RWPE1 (cell line): ENCODE measurements at regions not wholly inside any gene's neighbourhood (a gene's known extent, or its start where the extent isn't known, plus 50 kb on each side); places are given as distances from the start of the nearest gene placed in this dataset.

Source experiments
- CTCF ChIA-PET: fragments of 350-600 bp; sonication (Branson Sonifier 250); formaldehyde crosslinking; extraction: SDS; loops from one replicate; lab custom pipeline; 2021; lab: Yijun Ruan, JAX
- POLR2A ChIA-PET: fragments of 400-600 bp; formaldehyde crosslinking; extraction: SDS; loops from one replicate; lab custom pipeline; 2020; ENCODE audit warnings: antibody characterized with exemption; ENCODE audit not compliant: low non-redundant PET; lab: Yijun Ruan, JAX
- DNase-seq: peaks from one replicate; pipeline ENCODE4 v3.0.0; 2012; ENCODE audit warnings: low spot score
- H3K27ac ChIP-seq: fragments of 450-650 bp; 2 replicates; pipeline ENCODE4 v1.5.1; 2017
- TF ChIP-seq, protein P1 (sequence below): fragments of 450-650 bp; conservative IDR thresholded peaks from 2 replicates; pipeline ENCODE4 v1.5.1; 2017; ENCODE audit warnings: low read depth, mild to moderate bottlenecking

DNA sequence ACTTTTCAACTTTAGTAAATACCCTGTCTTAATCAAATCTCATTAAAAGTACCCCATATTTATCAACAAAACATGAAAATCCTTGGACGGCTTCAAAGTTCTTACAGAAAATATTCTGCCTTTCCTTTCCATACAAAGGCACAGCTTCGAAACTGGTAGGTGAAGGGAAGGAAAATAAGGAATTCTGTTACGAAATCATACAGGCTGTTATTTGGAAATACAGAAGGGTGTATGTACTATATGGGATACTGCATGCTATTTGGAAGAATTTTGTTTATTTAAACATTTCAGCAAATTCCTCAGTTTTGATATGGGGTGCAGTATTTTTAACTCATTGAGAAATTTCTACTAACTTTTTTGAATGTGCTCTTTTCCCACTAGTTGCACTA is 138.4 kb upstream of the BTN3A2 start:
- CTCF ChIA-PET = no interaction called here
- POLR2A ChIA-PET = no interaction called here
- no peak for DNase-seq
- TF ChIP-seq, protein P1, sequence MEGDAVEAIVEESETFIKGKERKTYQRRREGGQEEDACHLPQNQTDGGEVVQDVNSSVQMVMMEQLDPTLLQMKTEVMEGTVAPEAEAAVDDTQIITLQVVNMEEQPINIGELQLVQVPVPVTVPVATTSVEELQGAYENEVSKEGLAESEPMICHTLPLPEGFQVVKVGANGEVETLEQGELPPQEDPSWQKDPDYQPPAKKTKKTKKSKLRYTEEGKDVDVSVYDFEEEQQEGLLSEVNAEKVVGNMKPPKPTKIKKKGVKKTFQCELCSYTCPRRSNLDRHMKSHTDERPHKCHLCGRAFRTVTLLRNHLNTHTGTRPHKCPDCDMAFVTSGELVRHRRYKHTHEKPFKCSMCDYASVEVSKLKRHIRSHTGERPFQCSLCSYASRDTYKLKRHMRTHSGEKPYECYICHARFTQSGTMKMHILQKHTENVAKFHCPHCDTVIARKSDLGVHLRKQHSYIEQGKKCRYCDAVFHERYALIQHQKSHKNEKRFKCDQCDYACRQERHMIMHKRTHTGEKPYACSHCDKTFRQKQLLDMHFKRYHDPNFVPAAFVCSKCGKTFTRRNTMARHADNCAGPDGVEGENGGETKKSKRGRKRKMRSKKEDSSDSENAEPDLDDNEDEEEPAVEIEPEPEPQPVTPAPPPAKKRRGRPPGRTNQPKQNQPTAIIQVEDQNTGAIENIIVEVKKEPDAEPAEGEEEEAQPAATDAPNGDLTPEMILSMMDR = no peak
- peak overlapping the region; percentile 60 for H3K27ac ChIP-seq

DNA sequence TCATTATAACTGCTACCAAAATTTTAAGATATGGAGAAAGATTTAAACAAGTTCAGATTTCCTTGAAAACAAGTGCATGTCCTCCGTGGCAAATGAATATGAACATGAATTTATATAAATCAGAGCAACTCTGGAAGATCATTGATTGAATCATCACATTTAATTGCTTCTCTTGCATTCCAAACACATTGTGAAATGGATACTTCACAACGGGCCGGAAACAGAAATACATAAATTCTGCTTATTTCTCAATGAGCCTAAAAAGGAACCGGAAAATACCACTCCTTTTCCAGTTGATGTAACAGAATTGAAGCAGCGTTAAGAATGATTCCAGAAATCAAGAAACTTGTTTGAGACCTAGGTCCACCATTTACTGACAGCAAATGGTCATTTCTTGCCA is 134.6 kb upstream of the BTN3A2 start:
- TF ChIP-seq, protein P1 = no peak
- ChIA-PET POLR2A (no interaction called here), CTCF (no interaction called here)
- H3K27ac ChIP-seq = no peak overlapping the region
- no peak for DNase-seq

DNA sequence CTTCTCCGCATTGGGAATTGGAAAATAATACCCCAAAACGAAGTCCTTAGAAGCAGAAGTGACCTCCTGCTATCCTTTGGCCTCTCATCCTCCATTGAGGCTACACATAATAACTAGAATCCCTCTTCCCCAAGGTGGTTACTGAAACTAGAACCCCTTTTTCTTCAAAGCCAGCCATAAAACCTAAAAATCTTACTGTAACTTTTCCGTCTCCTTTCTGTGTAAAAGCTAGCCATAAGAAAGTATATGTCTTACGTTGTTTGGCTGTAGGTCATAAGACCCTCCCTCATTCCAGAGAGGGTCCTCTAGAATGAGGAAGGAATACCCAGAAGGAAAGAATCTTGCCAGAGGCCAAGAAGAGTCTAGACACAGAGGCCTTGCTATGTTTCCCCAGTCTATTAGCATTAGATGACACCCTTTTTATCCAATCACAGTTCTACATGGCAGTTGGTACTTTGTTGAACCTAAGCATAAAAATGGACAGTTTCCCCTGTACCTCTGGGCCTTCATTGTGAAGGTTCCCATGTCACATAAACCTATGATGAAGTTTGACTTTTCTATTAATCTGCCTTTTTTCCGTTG is 133.9 kb upstream of the BTN3A2 start:
- POLR2A ChIA-PET = no interaction called here
- DNase-seq = no peak
- H3K27ac ChIP-seq = no peak overlapping the region
- TF ChIP-seq, protein P1 = no peak
- CTCF ChIA-PET = no interaction called here

DNA sequence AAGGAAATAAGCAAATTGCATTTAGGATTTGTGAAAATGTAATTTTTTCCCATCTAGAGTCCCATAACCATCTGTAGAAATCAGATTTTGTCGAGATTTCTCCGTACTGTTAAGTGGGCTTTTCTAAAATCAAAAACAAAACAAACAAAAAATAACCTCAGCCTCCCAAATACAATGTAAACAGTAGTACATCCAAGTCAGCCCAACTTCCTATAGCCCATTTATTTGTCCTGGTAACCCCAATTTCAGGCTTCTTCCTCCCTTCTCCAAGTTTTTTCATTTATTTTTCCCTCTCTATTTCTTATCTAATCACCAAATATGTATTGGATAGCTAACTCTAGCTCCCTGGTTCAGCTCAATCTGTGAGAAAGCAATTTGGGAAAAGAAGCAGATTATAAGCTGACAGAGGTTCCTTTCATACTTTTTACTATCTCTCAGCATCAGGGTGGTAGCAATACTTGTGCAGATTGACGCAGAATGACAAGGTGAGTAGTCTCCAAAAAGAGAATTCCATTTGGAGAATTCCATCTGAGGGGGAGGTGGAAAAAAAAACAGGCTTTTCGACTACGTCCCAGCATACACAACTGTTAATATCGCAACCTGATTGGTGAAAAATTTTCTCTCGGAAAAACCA is 132.6 kb upstream of the BTN3A2 start:
- POLR2A ChIA-PET = interaction anchor here (2.9 to 3.1 kb wide), 2 partner anchors 15 to 18 kb away, joined by 22 to 24 read pairs; a partner anchor contains a TSS
- CTCF ChIA-PET = interaction anchor here (0.7 kb wide), 1 partner anchor 363 kb away, joined by 3 read pairs; no protein-coding TSS in a partner anchor
- DNase-seq = peak; percentile 49
- H3K27ac ChIP-seq = peak overlapping the region; percentile 95
- TF ChIP-seq, protein P1 = no peak

DNA sequence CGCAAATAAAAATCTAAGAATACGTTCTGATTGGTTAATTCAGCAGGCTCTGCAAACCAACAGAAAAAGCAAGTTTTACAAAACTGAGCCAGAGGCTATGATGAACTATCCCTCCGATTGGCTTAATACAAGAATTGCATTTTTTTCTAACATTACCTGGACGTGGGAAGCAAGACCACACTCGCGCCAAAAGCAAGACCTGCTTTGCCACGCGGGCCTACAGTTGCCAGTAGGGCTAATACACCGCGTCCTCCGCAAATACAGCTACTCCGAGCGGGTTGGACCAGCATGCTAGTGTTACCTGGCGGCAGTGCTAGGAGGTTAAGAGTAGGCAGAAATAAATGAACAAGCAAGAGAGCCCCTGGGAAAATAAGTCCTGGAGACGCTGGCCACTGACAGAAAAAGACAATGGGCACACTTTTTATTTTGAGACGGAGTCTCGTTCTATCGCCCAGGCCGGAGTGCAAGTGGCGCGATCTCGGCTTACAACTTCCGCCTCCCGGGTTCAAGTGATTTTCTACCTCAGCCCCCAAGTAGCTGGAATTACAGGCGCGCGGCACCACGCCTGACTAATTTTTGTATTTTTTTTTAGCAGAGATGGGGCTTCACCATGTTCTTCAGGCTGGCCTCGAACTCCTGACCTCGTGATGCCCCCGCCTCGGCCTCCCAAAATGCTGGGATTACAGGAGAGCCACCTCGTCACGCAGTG is 131.9 kb upstream of the BTN3A2 start:
- H3K27ac ChIP-seq = peak overlapping the region; percentile 95
- POLR2A ChIA-PET = interaction anchor here (1.8 to 3.1 kb wide), 3 partner anchors 9 to 17 kb away, joined by 6 to 24 read pairs (median 22); a partner anchor contains a TSS
- TF ChIP-seq, protein P1 = no peak
- no peak for DNase-seq
- CTCF ChIA-PET = interaction anchor here (0.6 to 1.1 kb wide), 2 partner anchors 17 to 185 kb away, joined by 3 to 6 read pairs; a partner anchor contains a TSS
